Effector CD4-positive, alpha-beta T cell (primary cell): ENCODE measurements at regions not wholly inside any gene's neighbourhood (a gene's known extent, or its start where the extent isn't known, plus 50 kb on each side); places are given as distances from the start of the nearest gene placed in this dataset.
"Not testable (repeated sequence)": the region's sequence is repeated elsewhere in the genome, so short reads cannot be mapped to it uniquely, and the experiment has no call there.

Experiments used
- DNase-seq: peaks from one replicate; pipeline ENCODE4 v3.0.0-alpha.2; 2020

DNA sequence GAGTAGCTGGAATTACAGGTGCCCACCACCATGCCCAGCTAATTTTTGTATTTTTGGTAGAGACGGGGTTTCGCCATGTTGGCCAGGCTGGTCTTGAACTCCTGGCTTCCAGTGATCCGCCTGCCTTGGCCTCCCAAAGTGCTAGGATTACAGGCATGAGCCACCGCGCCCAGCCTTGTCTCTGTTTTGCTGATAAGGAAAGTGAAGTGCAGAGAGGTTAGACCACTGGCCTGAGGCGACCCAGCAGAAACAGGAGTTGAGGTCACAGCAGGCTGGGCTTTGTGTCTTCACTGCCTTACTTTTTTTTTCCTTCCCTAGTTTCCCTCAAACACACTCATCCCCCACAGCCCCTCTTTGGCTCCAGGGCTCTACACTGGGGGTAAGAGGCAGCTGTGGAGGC lies 93.0 kb upstream of the CIBAR2 start:
- DNase-seq = not testable (repeated sequence)

DNA sequence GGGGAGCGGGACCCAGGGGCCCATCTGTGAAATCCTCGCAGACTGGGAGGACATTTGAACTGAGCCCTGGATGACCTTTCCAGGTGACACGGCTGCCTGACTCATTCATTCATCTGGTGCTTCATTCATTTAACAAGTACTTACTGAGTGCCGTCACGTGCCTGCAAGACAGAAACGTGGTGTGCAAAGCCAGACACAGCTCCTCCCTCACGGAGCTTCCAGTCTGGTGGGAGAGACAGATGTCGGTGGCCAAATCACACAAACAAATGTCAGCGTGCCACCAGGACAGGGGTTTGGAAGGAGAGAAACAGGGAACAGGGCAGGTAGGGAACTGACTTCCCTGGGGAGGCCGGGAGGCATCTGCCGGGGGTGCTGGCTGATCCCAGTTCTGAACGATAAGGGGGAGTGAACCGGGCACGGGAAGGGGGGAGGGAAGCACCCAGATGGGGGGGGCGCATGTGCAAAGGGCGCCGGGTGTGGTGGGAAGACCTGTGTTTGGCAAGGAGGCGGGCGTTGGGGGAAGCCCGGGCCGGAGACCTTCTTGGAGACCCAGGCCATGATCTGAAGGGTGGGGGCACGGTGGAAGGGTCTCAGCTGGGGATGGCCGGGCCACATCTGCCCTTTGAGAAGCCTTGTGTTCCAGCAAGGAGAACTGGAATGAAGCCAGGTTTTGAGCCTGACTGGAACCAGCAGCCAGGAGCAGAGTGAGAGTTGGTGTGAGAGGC lies 93.6 kb upstream of the CIBAR2 start:
- DNase-seq = no peak

DNA sequence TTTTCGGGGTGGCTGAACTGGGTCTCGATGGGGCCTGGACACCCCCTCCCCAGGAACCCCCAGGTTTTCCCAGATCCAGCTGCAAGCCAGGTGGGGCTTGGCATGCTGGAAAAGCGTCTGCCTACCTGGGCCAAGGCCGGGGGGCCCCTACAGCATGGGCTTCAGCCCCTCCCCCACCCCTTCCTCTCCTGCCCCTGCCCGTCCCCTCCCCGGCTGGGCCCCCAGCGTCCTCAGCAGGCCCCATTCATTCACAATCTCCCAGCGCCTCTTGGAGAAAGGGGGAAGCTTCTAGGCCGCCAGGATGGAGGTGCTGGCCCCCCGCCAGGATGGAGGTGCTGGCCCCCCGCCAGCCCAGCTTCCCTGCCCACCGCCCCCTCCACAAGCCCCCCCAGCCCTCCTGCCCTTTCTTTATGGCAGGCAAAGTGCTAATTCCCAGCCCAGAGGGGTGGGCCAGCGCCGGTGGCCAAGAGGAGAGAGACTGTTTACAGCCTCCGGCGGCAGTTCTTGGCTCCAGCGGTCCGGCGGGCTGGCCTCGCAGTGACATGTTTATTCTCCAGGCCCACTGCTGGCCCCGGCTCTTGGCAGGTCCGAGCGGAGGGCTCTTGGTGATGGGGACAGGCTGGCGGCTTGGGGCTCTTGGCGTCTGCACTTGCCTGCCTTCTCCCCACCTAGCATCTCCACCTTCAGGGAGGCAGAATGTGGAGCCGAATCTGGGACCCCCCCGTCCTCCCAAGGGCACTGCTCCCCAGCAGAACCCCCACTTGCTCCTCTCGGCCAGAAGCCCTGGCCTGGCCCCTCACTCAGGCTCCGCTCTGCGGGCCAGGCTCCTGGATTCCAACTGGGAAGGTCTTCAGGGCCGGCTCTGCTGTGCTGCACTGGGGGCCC lies 94.4 kb upstream of the CIBAR2 start:
- no peak for DNase-seq

DNA sequence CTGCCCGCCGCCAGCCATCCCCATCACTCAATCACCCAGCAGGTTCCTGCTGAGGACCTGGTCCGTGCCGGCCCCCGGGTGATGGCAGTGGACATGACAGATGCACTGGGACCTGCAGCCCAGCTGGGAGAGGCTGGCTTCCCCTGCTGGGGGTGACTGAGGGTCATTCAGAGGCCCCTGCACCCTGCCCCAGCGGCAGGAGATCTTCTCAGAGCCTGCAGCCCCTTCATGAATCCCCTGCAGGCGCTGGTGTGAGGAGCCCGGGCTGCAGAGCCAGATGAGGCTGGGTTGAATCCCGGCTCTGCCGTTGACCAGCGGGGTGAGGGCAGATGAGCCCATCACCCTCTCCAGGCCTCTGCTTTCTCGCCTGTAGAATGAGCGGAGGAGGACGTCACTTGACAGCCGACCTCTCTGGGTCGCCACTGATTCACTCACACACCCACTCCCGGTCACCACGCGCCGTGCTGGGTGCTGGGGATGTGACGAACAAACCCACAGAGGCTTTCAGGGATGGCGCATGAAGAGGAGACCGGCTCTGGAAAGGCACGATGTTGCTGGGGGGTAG lies 95.2 kb upstream of the CIBAR2 start:
- no peak for DNase-seq

DNA sequence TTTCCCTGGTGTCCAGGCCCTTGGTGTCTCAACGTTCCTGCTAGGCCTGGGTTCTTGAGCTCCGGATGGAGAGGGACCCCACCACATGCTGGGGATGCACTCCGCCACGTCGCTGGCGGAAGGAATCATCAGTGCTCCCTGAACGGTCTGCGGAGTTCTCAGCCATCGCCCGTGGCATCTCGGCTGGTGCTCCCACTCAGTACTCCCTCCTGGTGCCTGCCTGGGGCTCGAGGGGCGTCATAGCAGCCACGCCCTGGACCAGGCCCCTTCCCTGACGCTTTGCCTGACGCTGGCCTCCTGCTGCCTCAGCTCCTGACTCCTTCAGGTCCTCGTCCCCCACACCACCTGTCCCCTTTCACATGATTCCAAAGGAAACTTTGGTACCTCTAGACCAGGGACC lies 95.9 kb upstream of the CIBAR2 start:
- no peak for DNase-seq

DNA sequence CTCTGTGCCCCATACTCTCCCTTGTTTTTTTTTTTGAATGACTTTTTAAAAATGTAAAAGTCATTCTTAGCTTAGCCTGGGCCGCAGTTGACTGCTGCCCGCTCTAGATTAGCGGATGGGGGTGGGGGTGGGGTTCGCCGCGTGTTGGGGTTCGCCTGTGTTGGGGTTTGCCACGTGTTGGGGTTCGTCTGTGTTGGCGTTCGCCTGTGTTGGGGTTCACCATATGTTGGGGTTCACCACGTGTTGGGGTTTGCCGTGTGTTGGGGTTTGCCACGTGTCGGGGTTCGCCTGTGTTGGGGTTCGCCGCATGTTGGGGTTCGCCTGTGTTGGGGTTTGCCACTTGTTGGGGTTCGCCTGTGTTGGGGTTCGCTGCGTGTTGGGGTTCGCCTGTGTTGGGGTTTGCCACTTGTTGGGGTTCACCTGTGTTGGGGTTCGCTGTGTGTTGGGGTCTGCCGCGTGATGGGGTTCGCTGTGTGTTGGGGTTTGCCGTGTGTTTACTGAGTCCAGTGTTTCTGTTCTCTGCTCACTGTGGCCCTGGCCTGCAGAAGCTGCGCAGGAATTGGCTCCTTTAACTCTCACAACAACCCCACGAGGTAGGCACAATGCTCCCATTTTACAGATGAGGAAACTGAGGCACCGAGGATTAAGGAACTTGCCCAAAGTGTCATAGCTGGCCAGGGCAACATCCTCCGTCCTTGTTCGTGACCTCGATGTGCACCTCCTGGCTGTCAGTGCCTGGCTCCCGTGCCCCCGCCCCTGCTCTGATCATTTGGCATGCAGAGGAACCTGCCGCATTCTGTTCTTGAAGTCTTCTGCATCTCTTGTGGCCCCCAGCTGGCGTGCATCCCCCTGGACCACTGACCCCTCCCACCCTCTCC lies 96.6 kb upstream of the CIBAR2 start:
- no peak for DNase-seq

DNA sequence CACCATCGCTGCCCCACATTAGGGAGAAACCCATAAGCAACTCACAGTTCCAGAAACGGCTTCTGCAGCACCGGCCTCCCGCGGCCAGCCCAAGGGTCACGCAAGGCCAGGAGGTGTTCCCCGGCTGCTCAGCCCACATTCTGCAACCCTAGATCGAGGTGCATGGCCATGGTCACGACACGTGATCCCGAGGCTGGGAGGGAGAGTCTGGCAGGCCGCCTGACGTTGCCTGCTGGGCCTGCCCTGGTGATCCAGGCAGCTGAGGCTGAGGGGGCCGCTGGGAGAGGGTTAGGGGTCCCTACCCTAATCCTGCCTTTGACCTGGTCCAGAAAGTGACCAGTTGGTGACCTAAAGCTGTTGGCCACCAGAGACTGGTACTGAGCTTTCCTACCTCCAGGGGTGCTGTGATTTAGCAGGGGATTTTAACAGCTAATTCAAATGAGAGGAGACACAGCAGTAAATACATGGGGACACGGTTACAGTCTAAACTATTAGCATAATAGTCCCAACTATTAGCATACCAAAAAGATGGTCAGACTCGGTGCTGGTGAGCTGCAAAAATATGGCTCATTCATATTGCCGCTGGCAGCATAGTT lies 97.4 kb upstream of the CIBAR2 start:
- no peak for DNase-seq

DNA sequence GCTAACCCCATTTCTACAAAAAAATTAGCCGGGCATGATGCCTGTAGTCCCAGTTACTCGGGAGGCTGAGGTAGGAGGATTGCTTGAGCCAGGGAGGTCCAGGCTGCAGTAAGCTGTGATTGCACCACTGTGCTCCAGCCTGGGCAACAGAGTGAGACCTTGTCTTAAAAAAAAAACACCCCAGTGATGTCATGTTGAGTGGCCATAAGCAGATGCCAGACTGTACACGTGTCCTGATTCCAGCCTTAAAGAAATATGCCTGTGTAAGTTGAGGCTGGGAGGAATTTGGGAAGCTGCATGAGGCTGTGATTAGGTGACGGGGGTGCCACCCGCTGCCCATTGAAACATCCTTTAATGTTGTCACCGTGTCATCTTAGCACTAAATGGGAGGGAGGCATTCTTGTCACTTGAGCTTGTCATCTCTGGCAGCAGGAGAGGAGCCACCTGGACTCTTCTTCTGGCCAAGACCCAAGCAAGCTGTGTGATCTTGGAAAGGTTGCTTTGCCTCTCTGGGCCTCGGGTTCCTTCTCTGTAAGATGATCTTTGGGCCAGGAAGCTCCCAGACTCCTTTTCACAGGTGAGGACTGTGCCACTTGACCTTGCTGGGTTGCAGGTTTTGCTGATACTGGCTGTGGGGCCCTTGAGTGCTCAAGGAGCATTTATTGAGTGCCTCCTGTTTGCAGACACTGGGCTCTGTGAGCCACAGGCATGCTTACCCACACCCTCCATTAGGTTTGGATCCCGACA lies 98.3 kb upstream of the CIBAR2 start:
- DNase-seq = no peak

DNA sequence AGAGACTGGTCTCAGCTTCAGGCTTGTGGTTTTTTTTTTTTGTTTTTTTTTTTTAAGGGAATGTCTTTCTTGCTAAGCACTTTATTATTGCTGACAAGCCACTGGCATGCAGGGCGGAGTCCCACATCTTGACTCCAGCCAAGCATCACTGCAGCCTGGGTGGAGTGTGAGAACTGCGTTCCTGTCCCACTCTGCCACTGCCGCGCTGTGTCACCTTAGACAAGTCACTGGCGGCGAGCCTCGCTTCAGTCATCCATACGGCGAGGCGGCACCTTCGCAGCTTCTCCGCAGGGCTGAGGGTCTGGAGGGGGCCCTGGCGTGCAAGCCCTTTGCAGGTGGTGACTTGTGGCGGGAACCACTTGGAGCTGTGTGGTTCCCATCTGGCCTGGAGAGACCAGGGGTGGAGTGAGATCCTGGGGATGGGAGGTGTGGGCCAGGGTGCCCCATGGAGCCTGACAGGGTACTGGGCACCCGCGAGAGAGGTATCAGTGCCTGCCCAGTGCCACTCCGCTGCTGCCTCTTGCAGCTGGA lies 99.1 kb upstream of the CIBAR2 start:
- no peak for DNase-seq

DNA sequence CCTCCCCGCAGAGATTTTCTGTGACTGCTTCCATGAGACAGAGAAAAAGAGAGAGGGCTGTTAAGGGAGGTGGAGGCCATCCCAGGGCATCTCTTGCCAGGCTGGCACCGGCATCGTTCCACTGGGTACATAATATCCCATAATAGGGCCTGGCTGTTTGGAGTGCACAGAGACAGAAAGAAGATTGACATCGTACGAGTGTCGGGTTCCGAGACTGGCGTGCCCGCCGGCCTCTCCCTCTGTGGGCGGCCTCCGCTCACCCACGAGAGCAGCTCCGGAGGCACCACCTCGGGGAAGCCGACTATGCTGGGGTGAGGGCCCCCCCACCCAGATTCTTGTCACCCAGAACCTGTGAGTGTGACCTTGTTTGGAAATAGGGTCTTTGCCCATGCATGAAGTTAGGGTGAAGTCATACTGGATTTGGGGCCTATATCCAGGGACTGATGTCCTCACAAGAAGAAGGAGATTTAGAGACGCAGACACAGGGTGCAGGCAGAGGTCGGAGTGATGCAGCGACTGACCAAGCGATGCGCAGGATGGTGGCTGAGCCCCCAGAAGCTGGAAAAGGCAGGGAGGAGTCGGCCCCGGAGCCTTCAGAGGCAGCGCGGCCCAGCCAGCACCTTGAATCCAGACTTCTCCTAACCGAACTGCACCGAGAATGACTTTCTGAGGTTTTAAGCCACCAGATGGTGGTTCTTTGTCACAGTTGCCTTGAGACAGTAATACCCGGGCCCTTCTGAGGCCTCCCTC lies 101.8 kb upstream of the CIBAR2 start:
- DNase-seq = no peak

DNA sequence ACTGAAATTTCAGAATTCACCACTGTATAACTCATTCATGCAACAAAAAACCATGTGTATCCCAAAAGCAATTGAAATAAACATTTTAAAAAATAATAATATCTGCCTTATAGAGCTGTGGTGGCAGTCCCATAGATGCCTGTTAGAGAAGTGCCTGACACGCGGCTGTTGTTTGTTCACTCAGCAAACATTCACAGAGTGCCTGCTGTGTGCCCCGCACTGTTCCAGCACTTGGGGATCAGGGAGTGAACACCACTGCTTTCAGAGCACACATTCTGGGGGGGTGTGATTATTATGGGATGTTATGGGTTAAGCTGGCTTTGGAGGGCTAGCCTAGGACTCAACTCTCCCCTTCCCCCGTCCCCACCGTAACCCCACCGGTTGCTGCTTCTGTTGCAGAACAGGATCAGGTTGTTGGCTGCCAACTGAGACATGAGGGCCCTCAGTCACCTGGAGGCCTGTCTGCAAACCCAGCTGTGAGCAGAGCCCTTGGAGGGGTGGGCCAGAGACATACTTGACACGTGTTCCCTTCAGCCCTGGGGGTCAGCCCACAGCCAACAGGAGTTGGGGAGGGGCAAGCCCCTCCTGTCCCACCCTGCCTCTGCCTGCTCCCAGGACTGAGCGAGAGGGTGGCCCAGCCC lies 103.3 kb upstream of the CIBAR2 start:
- no peak for DNase-seq

DNA sequence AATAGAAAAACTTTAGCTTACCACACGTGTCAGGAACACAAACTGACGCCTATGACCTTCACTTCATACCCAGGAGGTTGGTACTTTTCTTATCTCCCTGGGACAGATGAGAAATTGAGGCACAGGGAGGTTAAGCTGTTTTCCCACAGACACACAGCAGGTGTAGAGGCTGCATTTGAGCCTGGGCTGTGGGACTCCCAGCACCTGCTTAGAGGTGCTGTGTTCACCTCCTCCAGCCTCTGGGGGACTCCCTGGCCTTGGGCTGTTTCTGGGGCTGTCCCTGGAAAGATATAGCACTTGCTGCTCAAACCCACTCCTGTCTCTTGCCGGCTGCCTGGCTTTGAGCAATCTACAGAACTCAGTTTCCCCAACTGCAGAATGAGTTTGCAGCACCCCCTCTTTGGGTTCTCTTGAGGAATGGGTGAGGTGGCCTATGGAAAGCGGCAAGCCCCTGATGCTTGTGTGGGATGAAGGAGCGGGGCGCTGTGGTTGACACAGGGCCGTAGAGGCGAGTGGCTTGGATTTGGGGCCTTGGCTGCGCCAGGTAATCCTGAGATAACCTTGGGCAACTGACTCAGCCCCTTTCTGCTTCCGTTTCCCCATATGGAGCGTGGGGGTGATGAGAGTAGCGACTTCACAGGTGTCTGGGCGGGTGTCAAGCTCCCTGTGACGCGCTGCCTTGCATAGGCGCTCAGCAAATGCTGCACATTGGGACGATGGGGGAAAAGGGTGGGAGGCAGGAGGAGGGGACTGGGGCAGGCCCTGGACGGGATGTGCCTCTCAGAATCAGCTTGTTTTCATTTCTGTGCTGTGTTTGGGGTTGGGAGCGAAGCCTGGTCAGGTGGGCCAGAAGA lies 104.5 kb upstream of the CIBAR2 start:
- no peak for DNase-seq

DNA sequence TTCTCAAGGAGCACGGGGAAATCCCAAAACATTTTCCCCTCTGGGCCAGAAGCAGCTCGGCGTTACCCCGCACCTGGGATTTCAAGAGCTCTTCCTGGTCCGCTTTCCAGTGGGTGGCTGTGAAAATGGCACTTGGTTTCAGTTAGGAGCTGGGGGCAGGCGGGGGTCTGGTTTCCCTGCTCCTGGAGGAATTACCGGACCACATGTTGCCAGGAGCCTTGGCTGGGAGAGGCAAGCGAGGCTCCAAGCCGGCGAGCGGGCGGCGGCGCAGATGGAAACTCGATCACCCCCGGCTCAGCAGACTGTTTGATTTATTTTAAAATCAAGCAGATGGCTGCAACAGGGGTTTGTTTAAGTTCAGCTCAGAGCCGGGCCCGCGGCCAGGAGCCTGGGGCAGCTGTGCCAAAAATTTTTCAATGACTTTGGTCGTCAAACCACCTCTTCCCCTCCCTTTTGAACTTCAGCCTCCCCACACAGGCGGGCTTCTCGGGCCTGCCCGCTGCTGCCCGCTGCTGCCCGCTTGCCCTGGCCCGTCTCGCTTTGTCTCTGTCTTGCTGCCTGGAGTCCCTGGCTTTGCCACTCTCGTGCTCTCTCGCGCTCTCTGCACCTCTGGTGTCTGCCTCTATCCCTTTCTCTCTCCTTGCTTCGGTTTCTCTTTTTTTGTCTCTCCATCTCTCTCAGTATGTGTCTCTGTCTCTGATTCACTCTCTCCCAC lies 108.0 kb upstream of the CIBAR2 start:
- DNase-seq = no peak

DNA sequence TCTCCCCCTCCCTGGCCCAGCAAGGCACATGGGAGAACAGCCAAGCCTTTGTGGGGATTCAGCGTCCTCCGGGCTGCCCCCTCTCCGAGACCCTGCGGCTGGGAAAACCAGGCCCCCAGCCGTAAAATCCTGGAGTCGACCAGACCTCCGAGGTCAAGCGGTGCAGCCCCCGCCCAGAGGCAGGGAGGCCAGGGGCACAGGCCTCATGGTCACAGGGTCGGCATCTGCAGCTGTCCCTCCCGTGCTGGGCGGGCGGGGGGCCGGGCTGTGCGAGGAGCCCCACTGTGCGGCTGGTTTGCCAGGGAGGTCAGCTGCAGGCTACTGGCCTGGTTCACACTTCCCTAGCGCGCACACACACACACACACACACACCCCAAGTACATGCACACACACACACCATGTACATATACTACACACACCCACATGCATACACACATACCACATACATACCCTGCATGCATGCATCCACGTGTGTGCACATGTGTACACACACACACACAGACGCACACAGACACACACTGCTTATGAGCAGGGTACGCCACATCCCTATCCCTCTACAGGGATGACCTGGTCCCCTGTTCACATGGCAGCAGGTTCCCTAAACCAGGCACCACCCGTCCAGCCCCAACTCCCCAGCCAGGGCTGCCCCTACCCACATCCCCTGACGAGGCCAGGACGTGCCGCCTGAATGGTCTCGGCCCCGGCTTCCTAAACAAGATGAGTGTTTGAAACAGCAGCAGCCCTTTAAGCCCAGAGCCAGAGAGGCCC lies 108.9 kb upstream of the CIBAR2 start:
- no peak for DNase-seq

DNA sequence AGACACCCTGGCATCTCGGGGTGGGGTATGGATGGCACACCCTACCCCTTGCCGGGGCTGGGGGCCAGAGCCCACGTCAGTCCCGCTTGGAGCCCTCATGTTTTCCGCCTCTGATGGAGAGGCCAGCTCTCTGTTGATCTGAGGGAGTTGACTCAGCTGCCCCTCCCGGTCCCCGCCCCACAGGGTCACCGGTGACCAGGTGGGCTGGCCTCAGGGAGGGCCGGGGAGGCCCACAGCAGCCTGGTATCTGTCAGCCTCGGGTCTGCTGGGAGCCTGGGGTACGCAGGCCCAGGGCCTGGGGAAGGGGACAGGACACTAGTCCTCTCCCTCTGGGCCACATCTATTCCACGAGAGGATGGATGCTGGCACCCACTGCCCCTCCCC lies 109.5 kb upstream of the CIBAR2 start:
- no peak for DNase-seq

DNA sequence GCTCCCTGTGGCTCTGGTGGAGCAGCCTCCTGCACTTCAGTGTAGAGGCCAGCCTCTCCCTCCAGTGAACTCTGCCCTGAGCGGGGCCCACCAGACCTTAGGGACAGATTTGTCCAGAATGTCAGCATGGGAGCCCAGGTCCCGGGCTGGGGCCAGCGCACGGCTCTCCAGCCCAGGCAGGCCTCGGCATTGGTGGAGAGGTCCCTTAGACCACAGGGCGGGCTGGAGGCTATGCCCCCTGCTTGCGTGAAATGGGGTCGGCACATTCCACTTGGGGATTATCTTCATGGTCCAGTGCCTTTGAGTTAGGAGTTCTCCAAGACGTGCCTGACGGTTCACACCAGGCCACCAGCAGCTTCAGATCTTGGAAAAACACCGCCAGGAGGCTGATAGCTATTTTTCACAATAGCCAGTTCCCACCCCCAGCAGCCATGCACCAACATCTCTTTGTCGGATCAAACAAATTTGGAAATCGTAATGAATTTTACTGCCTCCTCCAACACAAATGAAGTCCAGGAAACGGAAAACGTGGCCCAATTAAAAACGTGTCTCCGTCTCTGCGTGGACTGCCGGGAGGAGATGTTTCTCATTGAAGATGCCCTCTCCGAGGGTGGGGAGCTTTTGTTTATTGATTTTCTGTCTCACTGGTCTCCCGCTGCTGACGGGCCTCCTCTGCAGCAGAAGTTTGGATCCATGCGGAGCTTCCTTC lies 110.0 kb upstream of the CIBAR2 start:
- DNase-seq = no peak

DNA sequence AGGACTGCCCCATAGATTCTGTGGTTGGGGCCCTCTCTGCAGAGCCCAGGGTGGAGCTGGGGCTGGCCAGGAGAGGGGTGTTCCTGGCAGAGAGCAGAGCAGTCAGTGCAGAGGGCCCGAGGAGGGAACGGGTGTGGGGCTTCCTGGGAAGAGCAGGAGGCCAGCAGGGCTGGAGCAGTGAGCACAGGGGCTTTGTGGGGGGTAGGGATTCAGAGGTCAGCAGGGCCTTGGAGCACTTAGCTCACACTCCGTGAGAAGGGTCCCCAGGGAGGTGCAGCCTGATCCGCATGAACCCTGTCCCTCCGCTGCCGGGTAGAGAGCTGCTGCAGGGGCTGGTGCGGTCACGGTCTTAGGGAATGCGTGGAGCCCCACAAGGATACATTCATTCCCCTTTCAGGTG lies 113.0 kb upstream of the CIBAR2 start:
- no peak for DNase-seq
